HCT116 (cell line): ENCODE measurements at regions not wholly inside any gene's neighbourhood (a gene's known extent, or its start where the extent isn't known, plus 50 kb on each side); places are given as distances from the start of the nearest gene placed in this dataset.

Experiments
- ATAC-seq: fragments of 200-7000 bp; cut with Tn5 transposase; 2 replicates; pipeline ENCODE4 v1.9.1; 2020; ENCODE audit warnings: mild to moderate bottlenecking, moderate library complexity
- BruUV-seq: library from RNA; stranded (reverse); fragments of 400-500 nt; replicated peaks from 2 replicates; lab custom pipeline; 2021; lab: Mats Ljungman, UMichigan
- CTCF ChIA-PET: fragments of 300-600 bp; sonication (Branson Sonifier 250); formaldehyde crosslinking; loops from one replicate; lab custom pipeline; 2021; ENCODE audit warnings: antibody characterized with exemption; lab: Charles Lee
- POLR2A ChIA-PET: fragments of 300-600, 350-600 bp; sonication (Branson Sonifier 250); formaldehyde crosslinking; loops from one replicate; lab custom pipeline; 2021; ENCODE audit warnings: antibody characterized with exemption; lab: Charles Lee
- RAD21 ChIA-PET, 2 experiments: fragments of 300-600 bp; sonication (Branson Sonifier 250); formaldehyde crosslinking; loops; one replicate each; lab custom pipeline; 2023; ENCODE audit warnings: low total read pairs in 2 of 2; ENCODE audit not compliant: uncharacterized antibody in 2 of 2, unreplicated experiment in 2 of 2, low non-redundant PET in 1 of 2; lab: Charles Lee
- DNase-seq: peaks from one replicate; pipeline ENCODE4 v3.0.0-alpha.2; 2010; ENCODE audit warnings: low read depth, low spot score
- H2AFZ ChIP-seq: fragments of 200-600 bp; shearing (Covaris generic), sonication (generic); 2 replicates; pipeline ENCODE4 v1.6.1; 2017; ENCODE audit warnings: low read depth, mixed run types, mixed read lengths, antibody characterized with exemption, low read length; ENCODE audit not compliant: poor library complexity, severe bottlenecking
- H3K27ac ChIP-seq: 2 replicates; pipeline ENCODE4 v1.5.1; 2012; ENCODE audit warnings: low read depth, low read length
- H3K27me3 ChIP-seq: fragments of 200-600 bp; sonication (generic); 2 replicates; pipeline ENCODE4 v1.6.1; 2016; ENCODE audit warnings: mixed run types, low read length, mixed read lengths; ENCODE audit not compliant: insufficient read depth
- H3K36me3 ChIP-seq, 2 experiments: fragments of 200-500 bp in 1 of 2; fragments of 200-600 bp in 1 of 2; sonication (Bioruptor generic) in 1 of 2; sonication (generic) in 1 of 2; 2 replicates each; pipeline versions ENCODE4 v1.5.1 to v1.6.1; 2014 to 2016; ENCODE audit warnings: low read length in 2 of 2, inconsistent platforms in 1 of 2, mixed read lengths in 1 of 2, mixed run types in 1 of 2; ENCODE audit not compliant: insufficient read depth in 2 of 2, control insufficient read depth in 1 of 2
- H3K4me1 ChIP-seq, 2 experiments: fragments of 200-600 bp in 1 of 2; sonication (generic) in 1 of 2; 2 replicates each; pipeline versions ENCODE4 v1.5.1 to v1.6.1; 2012 to 2017; ENCODE audit warnings: low read length in 2 of 2, inconsistent platforms in 1 of 2, mild to moderate bottlenecking in 1 of 2, mixed read lengths in 1 of 2, mixed run types in 1 of 2, moderate library complexity in 1 of 2; ENCODE audit not compliant: insufficient read depth in 2 of 2, control insufficient read depth in 1 of 2
- H3K4me2 ChIP-seq: fragments of 200-600 bp; sonication (generic); 2 replicates; pipeline ENCODE4 v1.6.1; 2017; ENCODE audit warnings: mixed run types, low read length, mixed read lengths
- H3K4me3 ChIP-seq, 2 experiments: fragments of 200-600 bp in 1 of 2; sonication (generic) in 1 of 2; replicated peaks in 1 of 2; 2 replicates each; pipeline ENCODE4 v1.5.1; 2011 to 2016; ENCODE audit warnings: low read length in 2 of 2, control low read depth in 1 of 2, low read depth in 1 of 2, mild to moderate bottlenecking in 1 of 2, mixed read lengths in 1 of 2, mixed run types in 1 of 2
- H3K79me2 ChIP-seq: fragments of 200-600 bp; sonication (generic); 2 replicates; pipeline ENCODE4 v1.6.1; 2017; ENCODE audit warnings: mild to moderate bottlenecking, mixed run types, low read length, moderate library complexity, mixed read lengths; ENCODE audit not compliant: insufficient read depth
- H3K9ac ChIP-seq: fragments of 200-600 bp; sonication (generic); 2 replicates; pipeline ENCODE4 v1.6.1; 2016; ENCODE audit warnings: low read length, mixed read lengths
- H3K9me2 ChIP-seq: fragments of 200-600 bp; sonication (generic), shearing (Covaris generic); 2 replicates; pipeline ENCODE4 v1.6.1; 2017; ENCODE audit warnings: mixed run types, mild to moderate bottlenecking, moderate library complexity; ENCODE audit not compliant: insufficient read depth
- H3K9me3 ChIP-seq, 2 experiments: fragments of 200-500 bp in 1 of 2; fragments of 200-600 bp in 1 of 2; sonication (Bioruptor generic) in 1 of 2; sonication (generic) in 1 of 2; 2 replicates each; pipeline ENCODE4 v1.6.1; 2014 to 2017; ENCODE audit warnings: low read length in 2 of 2, mixed read lengths in 2 of 2, inconsistent platforms in 1 of 2, low read depth in 1 of 2, mild to moderate bottlenecking in 1 of 2, mixed run types in 1 of 2, moderate library complexity in 1 of 2; ENCODE audit not compliant: control insufficient read depth in 1 of 2, insufficient read depth in 1 of 2
- H4K20me1 ChIP-seq: fragments of 200-600 bp; sonication (generic), shearing (Covaris generic); 2 replicates; pipeline ENCODE4 v1.6.1; 2017; ENCODE audit warnings: mixed run types, mild to moderate bottlenecking, moderate library complexity; ENCODE audit not compliant: insufficient read depth
- CBX3 ChIP-seq: IDR thresholded peaks from 2 replicates; pipeline ENCODE4 v1.6.1; 2012; ENCODE audit warnings: low read depth
- CEBPB ChIP-seq: IDR thresholded peaks from 2 replicates; pipeline ENCODE4 v1.6.1; 2012; ENCODE audit warnings: low read depth
- POLR2AphosphoS5 ChIP-seq: IDR thresholded peaks from 2 replicates; pipeline ENCODE4 v1.6.1; 2011; ENCODE audit warnings: mild to moderate bottlenecking, low read depth, low read length, moderate library complexity
- RAD21 ChIP-seq: IDR thresholded peaks from 2 replicates; pipeline ENCODE4 v1.6.1; 2012; ENCODE audit warnings: low read depth, mild to moderate bottlenecking
- SP1 ChIP-seq: IDR thresholded peaks from 2 replicates; pipeline ENCODE4 v1.6.1; 2012; ENCODE audit warnings: low read depth
- intact Hi-C: fragments of 100-400 bp; cut with micrococcal nuclease; formaldehyde crosslinking; loops from 2 replicates; pipeline ENCODE4 v1.10.0; 2022
- TF ChIP-seq, protein P1 (sequence below): IDR thresholded peaks from 2 replicates; pipeline ENCODE4 v1.6.1; 2012; ENCODE audit warnings: low read depth
- TF ChIP-seq, protein P2 (sequence below), 3 experiments: fragments of 200-600 bp in 1 of 3; sonication (generic) in 1 of 3; IDR thresholded peaks in 2 of 3; conservative IDR thresholded peaks in 1 of 3; 2 replicates each; pipeline ENCODE4 v1.5.1; 2012 to 2017; ENCODE audit warnings: low read depth in 2 of 3, low read length in 2 of 3, antibody characterized with exemption in 1 of 3, borderline replicate concordance in 1 of 3, control low read depth in 1 of 3, mild to moderate bottlenecking in 1 of 3, mixed read lengths in 1 of 3, mixed run types in 1 of 3, moderate library complexity in 1 of 3; ENCODE audit not compliant: insufficient read depth in 1 of 3

DNA sequence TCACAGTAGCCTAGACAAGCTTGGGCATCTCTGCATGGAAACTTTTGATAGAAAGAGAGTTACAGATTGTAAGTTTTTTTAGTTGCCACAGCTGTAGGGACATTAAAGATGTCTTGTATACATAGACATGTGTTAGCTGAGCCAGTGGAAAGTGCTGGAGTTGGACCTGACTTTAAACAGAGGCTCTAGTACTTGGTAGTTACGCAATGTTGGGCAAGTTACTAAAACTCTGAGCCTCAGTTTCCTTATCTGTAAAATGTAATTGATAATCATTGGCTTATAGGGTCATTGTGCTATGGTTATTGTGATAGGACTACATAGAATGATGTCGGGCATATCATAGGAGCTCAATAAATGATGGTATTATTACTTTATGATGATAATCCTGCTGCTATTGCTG, 225.8 kb upstream of the CPHXL start (continued):
- TF ChIP-seq, protein P1, sequence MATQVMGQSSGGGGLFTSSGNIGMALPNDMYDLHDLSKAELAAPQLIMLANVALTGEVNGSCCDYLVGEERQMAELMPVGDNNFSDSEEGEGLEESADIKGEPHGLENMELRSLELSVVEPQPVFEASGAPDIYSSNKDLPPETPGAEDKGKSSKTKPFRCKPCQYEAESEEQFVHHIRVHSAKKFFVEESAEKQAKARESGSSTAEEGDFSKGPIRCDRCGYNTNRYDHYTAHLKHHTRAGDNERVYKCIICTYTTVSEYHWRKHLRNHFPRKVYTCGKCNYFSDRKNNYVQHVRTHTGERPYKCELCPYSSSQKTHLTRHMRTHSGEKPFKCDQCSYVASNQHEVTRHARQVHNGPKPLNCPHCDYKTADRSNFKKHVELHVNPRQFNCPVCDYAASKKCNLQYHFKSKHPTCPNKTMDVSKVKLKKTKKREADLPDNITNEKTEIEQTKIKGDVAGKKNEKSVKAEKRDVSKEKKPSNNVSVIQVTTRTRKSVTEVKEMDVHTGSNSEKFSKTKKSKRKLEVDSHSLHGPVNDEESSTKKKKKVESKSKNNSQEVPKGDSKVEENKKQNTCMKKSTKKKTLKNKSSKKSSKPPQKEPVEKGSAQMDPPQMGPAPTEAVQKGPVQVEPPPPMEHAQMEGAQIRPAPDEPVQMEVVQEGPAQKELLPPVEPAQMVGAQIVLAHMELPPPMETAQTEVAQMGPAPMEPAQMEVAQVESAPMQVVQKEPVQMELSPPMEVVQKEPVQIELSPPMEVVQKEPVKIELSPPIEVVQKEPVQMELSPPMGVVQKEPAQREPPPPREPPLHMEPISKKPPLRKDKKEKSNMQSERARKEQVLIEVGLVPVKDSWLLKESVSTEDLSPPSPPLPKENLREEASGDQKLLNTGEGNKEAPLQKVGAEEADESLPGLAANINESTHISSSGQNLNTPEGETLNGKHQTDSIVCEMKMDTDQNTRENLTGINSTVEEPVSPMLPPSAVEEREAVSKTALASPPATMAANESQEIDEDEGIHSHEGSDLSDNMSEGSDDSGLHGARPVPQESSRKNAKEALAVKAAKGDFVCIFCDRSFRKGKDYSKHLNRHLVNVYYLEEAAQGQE = no peak

DNA sequence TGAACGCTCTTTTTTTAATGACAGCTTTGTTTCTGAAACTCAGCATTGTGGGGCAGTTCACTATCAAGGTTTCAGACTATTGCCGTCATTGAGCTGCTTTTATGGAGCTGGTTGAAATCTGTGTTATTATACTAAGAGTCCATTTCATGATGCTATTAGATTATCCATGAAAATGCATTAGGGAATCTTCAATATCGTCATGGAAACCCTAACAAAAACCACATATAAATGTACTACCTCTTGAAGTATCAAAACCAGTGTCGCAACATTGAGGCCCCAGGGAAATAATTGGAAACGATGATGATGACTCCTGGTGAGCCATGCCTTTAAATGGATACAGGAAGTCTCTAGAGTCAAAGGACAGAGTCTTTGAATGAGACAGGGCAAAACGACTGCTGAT, 231.6 kb upstream of the CPHXL start:
- no peak overlapping the region for H3K4me3 ChIP-seq
- no peak for TF ChIP-seq POLR2AphosphoS5
- TF ChIP-seq CBX3 = no peak
- TF ChIP-seq CEBPB = no peak
- no peak for TF ChIP-seq RAD21
- TF ChIP-seq, protein P2, sequence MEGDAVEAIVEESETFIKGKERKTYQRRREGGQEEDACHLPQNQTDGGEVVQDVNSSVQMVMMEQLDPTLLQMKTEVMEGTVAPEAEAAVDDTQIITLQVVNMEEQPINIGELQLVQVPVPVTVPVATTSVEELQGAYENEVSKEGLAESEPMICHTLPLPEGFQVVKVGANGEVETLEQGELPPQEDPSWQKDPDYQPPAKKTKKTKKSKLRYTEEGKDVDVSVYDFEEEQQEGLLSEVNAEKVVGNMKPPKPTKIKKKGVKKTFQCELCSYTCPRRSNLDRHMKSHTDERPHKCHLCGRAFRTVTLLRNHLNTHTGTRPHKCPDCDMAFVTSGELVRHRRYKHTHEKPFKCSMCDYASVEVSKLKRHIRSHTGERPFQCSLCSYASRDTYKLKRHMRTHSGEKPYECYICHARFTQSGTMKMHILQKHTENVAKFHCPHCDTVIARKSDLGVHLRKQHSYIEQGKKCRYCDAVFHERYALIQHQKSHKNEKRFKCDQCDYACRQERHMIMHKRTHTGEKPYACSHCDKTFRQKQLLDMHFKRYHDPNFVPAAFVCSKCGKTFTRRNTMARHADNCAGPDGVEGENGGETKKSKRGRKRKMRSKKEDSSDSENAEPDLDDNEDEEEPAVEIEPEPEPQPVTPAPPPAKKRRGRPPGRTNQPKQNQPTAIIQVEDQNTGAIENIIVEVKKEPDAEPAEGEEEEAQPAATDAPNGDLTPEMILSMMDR (IDR thresholded peaks at IDR 0.05 in 2 of 3, conservative IDR thresholded peaks at IDR 0.05 in 1 of 3; ENCODE audit: borderline replicate concordance in 1 of 3, insufficient read depth in 1 of 3, low read depth in 2 of 3, low read length in 2 of 3) = no peak
- no peak for TF ChIP-seq SP1

More for the DNA sequence above, 231.6 kb upstream of the CPHXL start:
- ChIA-PET POLR2A (no interaction called here), RAD21 (no interaction called here), CTCF (no interaction called here)
- Histone ChIP-seq H3K27me3 (no peaks in the 10 kb centered on the region), H3K4me1 (no peaks in the 10 kb centered on the region), H3K9me3 (no peaks in the 10 kb centered on the region), H3K4me2 (no peak overlapping the region), H3K36me3 (no peaks in the 10 kb centered on the region), H3K79me2 (no peaks in the 10 kb centered on the region), H3K9me2 (no peaks in the 10 kb centered on the region), H3K9ac (no peak overlapping the region), H3K27ac (no peak overlapping the region), H4K20me1 (no peaks in the 10 kb centered on the region), H2AFZ (no peak overlapping the region)
- no TSS peak for BruUV-seq
- intact Hi-C loops = no loop called here
- DNase-seq (no peak), ATAC-seq (no peak)
